Tibial nerve (tissue), 4 donors: ENCODE measurements at regions not wholly inside any gene's neighbourhood (a gene's known extent, or its start where the extent isn't known, plus 50 kb on each side); places are given as distances from the start of the nearest gene placed in this dataset.

Source experiments
- DNase-seq, 2 donors: peaks; one replicate each; pipeline ENCODE4 v3.0.0-alpha.2; 2019; ENCODE audit warnings: low spot score in 2 of 2
- H3K27ac ChIP-seq, 4 donors: fragments of 200-600 bp; sonication (generic) in 3 of 4; one replicate each; pipeline ENCODE4 v1.5.1; 2017 to 2019; ENCODE audit warnings: mild to moderate bottlenecking in 1 of 4
- H3K27me3 ChIP-seq, 2 donors: fragments of 200-600 bp; sonication (generic) in 1 of 2; one replicate each; pipeline versions ENCODE4 v1.5.1 to v1.6.0; 2017 to 2019
- H3K36me3 ChIP-seq, 3 donors: fragments of 200-600 bp; sonication (generic); one replicate each; pipeline ENCODE4 v1.5.1; 2018 to 2019
- H3K4me1 ChIP-seq, 4 donors: fragments of 200-600 bp; sonication (generic) in 3 of 4; one replicate each; pipeline ENCODE4 v1.5.1; 2017 to 2019
- H3K4me3 ChIP-seq, 4 donors: fragments of 200-600 bp; sonication (generic) in 3 of 4; one replicate each; pipeline ENCODE4 v1.5.1; 2017 to 2019; ENCODE audit warnings: mild to moderate bottlenecking in 1 of 4, moderate library complexity in 1 of 4
- H3K9me3 ChIP-seq, 4 donors: fragments of 200-600 bp; sonication (generic) in 3 of 4; one replicate each; pipeline ENCODE4 v1.5.1; 2017 to 2019
- EP300 ChIP-seq, 2 donors: sonication (generic); formaldehyde crosslinking; IDR thresholded peaks; one replicate each; pipeline ENCODE4 v1.6.1; 2017; ENCODE audit warnings: antibody characterized with exemption in 2 of 2, mild to moderate bottlenecking in 1 of 2
- POLR2A ChIP-seq, 2 donors: fragments of 450-650 bp; IDR thresholded peaks; one replicate each; pipeline ENCODE4 v1.6.1; 2017; ENCODE audit warnings: antibody characterized with exemption in 2 of 2, mild to moderate bottlenecking in 2 of 2, moderate library complexity in 2 of 2
- WGBS, 2 donors: methylation state at CpG; one replicate each; pipeline ENCODE4 v1.1.5; 2018; 5-methylcytosine and 5-hydroxymethylcytosine counted together
- TF ChIP-seq, protein P1 (sequence below), 5 experiments: fragments of 200-600 bp in 3 of 5; fragments of 450-650 bp in 2 of 5; sonication (generic) in 3 of 5; IDR thresholded peaks; one replicate each; pipeline ENCODE4 v1.5.1; 2016 to 2019; ENCODE audit warnings: antibody characterized with exemption in 5 of 5, mild to moderate bottlenecking in 3 of 5, moderate library complexity in 2 of 5

DNA sequence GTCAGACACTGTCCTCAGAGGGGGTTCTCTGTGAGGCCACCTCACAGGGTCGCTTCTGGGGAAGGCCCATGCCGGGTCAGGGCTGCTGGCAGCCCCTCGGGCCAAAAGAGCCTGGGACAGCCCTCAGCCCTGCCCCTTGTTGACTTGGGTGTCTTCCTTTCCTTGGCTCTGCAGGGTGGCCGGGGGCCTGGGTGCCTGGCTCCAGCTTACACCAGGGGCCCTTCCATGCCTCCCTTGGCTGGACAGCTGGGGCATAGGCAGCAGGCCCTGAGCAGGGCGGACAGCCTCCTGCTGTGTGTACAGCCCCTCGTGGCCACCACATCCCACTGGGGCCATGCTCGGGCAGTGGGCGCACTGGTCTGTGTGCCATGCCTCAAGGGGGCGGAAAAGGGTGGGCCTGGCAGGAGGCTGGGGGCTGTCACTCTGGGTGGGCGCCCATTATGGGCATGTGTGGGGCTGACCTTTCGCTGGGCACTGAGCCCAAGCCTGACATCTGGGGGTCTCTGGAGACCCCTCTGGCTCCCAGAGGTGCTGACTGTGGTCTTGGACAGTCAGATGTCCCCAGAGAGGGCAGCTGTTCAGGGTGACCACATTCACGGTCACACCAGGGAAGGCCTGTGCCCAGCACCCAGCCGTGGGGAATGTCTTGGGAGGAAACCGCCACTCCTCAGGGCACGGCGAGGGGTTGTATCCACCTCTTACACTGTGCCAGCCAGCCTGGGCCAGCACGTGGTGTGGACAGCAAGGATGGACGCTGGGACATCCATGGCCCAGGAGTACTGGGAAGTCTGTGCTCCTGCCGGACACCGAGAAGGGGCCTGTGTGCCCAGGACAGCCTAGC is 313.3 kb downstream of the TMEM121 start:
- H3K4me3 ChIP-seq, result no peak overlapping the region

DNA sequence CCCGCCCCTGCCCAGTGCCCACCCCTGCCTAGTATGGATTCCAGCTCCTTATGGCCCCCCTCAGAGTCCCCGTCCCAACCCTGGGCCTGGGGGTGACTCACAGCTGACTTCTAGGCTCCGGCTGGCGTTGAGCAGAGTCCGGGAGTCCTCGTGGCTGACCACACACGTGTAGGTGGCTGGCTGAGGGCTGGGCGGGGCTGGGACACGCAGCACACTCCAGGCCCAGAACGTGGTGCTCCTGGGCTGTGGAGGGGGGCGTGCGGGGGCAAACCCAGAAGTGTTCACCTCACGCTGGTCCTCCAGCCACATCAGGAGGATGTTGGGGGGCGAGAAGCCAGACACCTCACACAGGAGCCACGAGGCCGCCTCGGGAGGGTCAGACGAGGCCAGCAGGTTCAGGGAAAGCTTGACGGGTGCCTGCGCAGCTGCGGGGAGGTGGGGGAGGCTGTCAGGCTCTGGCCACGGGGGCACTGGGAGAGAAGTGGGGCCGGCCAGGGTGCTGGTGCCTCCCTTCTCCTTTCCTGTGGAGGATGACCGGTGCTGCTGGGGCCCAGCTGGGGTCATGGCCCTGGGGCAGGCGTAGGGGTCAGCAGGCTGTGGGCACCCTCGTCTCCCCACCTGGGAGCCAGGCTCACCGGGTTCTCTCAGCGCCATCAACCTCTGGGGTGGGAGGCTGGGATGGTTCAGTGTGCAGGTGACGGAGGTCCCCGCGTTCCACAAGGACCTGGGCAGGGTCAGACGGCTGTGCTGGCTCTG is 314.1 kb downstream of the TMEM121 start:
- Histone ChIP-seq H3K9me3 (no peaks in the 10 kb centered on the region), H3K27me3 (no peaks in the 10 kb centered on the region), H3K4me3 (no peak overlapping the region), H3K27ac (no peak overlapping the region), H3K36me3 (no peaks in the 10 kb centered on the region), H3K4me1 (no peaks in the 10 kb centered on the region)
- DNase-seq, result no peak
- TF ChIP-seq, protein P1, sequence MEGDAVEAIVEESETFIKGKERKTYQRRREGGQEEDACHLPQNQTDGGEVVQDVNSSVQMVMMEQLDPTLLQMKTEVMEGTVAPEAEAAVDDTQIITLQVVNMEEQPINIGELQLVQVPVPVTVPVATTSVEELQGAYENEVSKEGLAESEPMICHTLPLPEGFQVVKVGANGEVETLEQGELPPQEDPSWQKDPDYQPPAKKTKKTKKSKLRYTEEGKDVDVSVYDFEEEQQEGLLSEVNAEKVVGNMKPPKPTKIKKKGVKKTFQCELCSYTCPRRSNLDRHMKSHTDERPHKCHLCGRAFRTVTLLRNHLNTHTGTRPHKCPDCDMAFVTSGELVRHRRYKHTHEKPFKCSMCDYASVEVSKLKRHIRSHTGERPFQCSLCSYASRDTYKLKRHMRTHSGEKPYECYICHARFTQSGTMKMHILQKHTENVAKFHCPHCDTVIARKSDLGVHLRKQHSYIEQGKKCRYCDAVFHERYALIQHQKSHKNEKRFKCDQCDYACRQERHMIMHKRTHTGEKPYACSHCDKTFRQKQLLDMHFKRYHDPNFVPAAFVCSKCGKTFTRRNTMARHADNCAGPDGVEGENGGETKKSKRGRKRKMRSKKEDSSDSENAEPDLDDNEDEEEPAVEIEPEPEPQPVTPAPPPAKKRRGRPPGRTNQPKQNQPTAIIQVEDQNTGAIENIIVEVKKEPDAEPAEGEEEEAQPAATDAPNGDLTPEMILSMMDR (IDR thresholded peaks at IDR 0.05), result no peak
- no peak for TF ChIP-seq POLR2A (IDR thresholded peaks at IDR 0.05)
- no peak for TF ChIP-seq EP300 (IDR thresholded peaks at IDR 0.05)
- 84 to 90% methylated on average over 26 to 31 of the region's 32 CpGs for WGBS, 2 donors

More for the DNA sequence above, 313.3 kb downstream of the TMEM121 start:
- DNase-seq, result no peak
- Histone ChIP-seq H3K4me1 (no peaks in the 10 kb centered on the region), H3K36me3 (no peaks in the 10 kb centered on the region), H3K27me3 (no peaks in the 10 kb centered on the region), H3K27ac (no peak overlapping the region), H3K9me3 (no peaks in the 10 kb centered on the region)
- 90 to 91% methylated on average over 12 to 19 of the region's 20 CpGs for WGBS, 2 donors
- TF ChIP-seq, protein P1 (IDR thresholded peaks at IDR 0.05), result no peak
- no peak for TF ChIP-seq EP300 (IDR thresholded peaks at IDR 0.05)
- no peak for TF ChIP-seq POLR2A (IDR thresholded peaks at IDR 0.05)

GRCh38 chr14:105841022-105842009 is 314.9 kb downstream of the TMEM121 start:
- no peak overlapping the region for H3K27ac ChIP-seq
- H3K4me1 ChIP-seq, result no peaks in the 10 kb centered on the region
- DNase-seq, result no peak
- 75 to 79% methylated on average over 18 to 29 of the region's 29 CpGs for WGBS, 2 donors
- TF ChIP-seq EP300 (IDR thresholded peaks at IDR 0.05), result no peak
- no peak for TF ChIP-seq POLR2A (IDR thresholded peaks at IDR 0.05)
- TF ChIP-seq, protein P1 (IDR thresholded peaks at IDR 0.05), result no peak
- H3K4me3 ChIP-seq, result no peak overlapping the region
- no peaks in the 10 kb centered on the region for H3K36me3 ChIP-seq
- H3K27me3 ChIP-seq, result no peaks in the 10 kb centered on the region
- H3K9me3 ChIP-seq, result no peaks in the 10 kb centered on the region

DNA sequence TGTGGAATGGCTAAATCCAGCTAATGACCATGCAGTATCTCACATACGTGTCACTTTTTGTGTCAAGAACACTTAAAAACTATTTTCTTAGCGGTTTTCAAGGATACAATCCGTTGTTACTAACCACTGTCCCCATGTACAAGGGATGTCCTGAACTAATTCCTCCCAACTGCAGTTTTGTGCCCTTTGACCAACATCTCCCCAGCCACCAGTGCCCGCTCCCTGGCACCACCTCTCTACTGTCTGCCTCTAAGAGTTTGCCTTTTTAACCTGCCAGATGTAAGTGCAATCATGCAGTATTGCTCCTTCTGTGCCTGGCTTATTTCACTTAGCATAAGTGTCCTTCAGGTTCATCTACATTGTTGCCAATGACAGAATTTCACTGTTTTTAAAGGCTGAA is 315.7 kb downstream of the TMEM121 start:
- Histone ChIP-seq H3K36me3 (no peaks in the 10 kb centered on the region), H3K4me1 (no peaks in the 10 kb centered on the region), H3K4me3 (no peak overlapping the region), H3K27me3 (no peaks in the 10 kb centered on the region), H3K27ac (no peak overlapping the region), H3K9me3 (peaks cover 0 to 3% (median 0%) of the 10 kb centered on the region in 4 donors)
- WGBS, 2 donors, result 68 to 75% methylated on average over 4 of the region's 4 CpGs
- no peak for TF ChIP-seq POLR2A (IDR thresholded peaks at IDR 0.05)
- TF ChIP-seq, protein P1 (IDR thresholded peaks at IDR 0.05), result no peak
- TF ChIP-seq EP300 (IDR thresholded peaks at IDR 0.05), result no peak
- DNase-seq, result no peak
